NCI-H2029 treated with DMSO at 0.1 percent for 48 hours (cell line): ENCODE measurements at regions not wholly inside any gene's neighbourhood (a gene's known extent, or its start where the extent isn't known, plus 50 kb on each side); places are given as distances from the start of the nearest gene placed in this dataset.

Source experiments
- DNase-seq: peaks from one replicate; lab custom pipeline; 2025; lab: John Stamatoyannopoulos, UW

GRCh38 chr1:81435175-81435574 is 365.6 kb upstream of the ADGRL2 start:
- no peak for DNase-seq

- DNase-seq, result no peak
Observed at GRCh38 chr1:81433676-81434075, 367.1 kb upstream of the ADGRL2 start.

- DNase-seq, result no peak
Observed at GRCh38 chr1:81432654-81433109, 368.1 kb upstream of the ADGRL2 start.

GRCh38 chr1:81432059-81432458 is 368.7 kb upstream of the ADGRL2 start:
- DNase-seq, result no peak

GRCh38 chr1:81431624-81432000 is 369.1 kb upstream of the ADGRL2 start:
- DNase-seq, result no peak

- no peak for DNase-seq
Observed at GRCh38 chr1:81430955-81431623, 369.6 kb upstream of the ADGRL2 start.

- no peak for DNase-seq
Observed at GRCh38 chr1:81430236-81430938, 370.3 kb upstream of the ADGRL2 start.

- no peak for DNase-seq
Observed at GRCh38 chr1:81428998-81429397, 371.7 kb upstream of the ADGRL2 start.

GRCh38 chr1:81424816-81425215 is 375.9 kb upstream of the ADGRL2 start:
- DNase-seq, result no peak

- no peak for DNase-seq
Observed at GRCh38 chr1:81424061-81424460, 376.7 kb upstream of the ADGRL2 start.

- no peak for DNase-seq
Observed at GRCh38 chr1:81420760-81421159, 380.0 kb upstream of the ADGRL2 start.

GRCh38 chr1:81414488-81415015 is 386.2 kb upstream of the ADGRL2 start:
- peak; percentile 6 for DNase-seq

GRCh38 chr1:81412954-81413353 is 387.8 kb upstream of the ADGRL2 start:
- DNase-seq, result no peak

- no peak for DNase-seq
Observed at GRCh38 chr1:81410941-81411340, 389.8 kb upstream of the ADGRL2 start.

GRCh38 chr1:81410351-81410750 is 390.4 kb upstream of the ADGRL2 start:
- no peak for DNase-seq

- DNase-seq, result no peak
Observed at GRCh38 chr1:81409780-81410274, 390.9 kb upstream of the ADGRL2 start.

- no peak for DNase-seq
Observed at GRCh38 chr1:81409262-81409661, 391.5 kb upstream of the ADGRL2 start.

GRCh38 chr1:81408419-81408818 is 392.3 kb upstream of the ADGRL2 start:
- no peak for DNase-seq

GRCh38 chr1:81407000-81407821 is 393.5 kb upstream of the ADGRL2 start:
- no peak for DNase-seq

- DNase-seq, result no peak
Observed at GRCh38 chr1:81406292-81406999, 394.3 kb upstream of the ADGRL2 start.

GRCh38 chr1:81398041-81398440 is 402.7 kb upstream of the ADGRL2 start:
- no peak for DNase-seq
